GM19397 (cell line): ENCODE measurements at regions not wholly inside any gene's neighbourhood (a gene's known extent, or its start where the extent isn't known, plus 50 kb on each side); places are given as distances from the start of the nearest gene placed in this dataset.
"Not testable (repeated sequence)": the region's sequence is repeated elsewhere in the genome, so short reads cannot be mapped to it uniquely, and the experiment has no call there.

ENCODE experiments used
- ATAC-seq: cut with Tn5 transposase; IDR thresholded peaks from one replicate; pipeline ENCODE4 v1.9.1; 2021; ENCODE audit warnings: mild to moderate bottlenecking, moderate library complexity; ENCODE audit not compliant: unreplicated experiment

DNA sequence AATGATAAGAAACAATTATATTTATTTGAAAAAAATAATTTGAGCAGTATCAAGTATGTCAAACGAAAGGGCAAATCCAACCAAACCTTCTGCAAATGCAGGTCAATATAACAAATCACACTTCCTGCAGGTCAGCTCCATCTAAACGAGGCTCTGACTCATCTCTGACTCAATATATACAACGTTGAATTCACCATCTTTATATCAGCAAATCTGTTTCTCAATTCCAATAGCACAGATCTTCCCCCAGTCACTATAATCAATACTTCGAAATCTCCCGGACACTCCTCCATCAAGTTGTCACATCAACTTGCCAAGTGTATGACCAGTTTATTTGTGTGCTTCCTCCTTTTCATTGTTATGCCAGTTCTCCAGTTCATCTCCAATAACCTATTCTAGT, 388.9 kb downstream of the ZEB2 start:
- no peak for ATAC-seq

DNA sequence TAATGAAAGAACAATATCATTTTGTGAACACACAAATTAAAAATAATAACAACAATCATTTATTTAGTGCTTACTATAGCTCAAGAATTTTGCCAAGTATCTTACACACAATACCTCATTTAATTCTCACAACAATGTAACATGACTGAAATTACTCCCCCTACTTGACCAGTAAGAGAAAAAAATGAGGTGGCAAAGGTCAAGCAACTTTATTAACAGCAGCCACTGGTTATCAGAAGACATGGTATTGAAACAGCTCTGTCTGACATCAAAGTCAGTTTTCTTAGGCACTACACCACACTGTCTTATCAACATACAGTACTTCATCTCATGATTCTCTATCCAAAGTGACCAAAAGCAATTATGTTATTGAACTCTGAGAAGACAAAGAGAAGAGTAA, 389.4 kb downstream of the ZEB2 start:
- no peak for ATAC-seq

DNA sequence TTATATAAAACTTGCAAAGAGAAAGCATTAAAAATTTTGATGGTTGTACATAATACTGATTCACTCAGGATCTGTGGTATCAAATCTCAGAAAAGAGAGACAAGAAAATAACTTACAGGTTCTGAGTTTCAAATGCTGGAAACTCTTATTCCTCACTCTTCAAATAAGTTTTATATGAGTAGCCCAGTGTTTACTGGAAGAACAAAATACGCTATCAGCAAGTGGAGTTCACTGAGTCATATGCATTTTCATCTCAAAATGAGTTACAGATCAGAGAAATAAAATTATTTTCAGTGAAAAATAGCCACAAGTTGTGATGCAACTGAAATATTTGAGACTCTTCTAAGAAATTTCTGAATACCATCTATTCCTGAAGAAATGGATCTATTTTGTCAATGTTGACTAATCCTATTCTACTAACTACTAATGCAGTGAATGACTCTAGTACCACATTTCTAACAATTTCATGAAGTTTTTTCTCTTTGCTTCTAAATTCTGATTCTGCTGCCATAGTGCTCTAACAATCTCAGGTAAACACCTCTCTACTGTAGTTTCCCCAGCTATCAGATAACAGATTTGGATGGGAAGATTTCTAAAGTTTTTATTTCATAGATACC, 391.7 kb downstream of the ZEB2 start:
- no peak for ATAC-seq

GRCh38 chr2:144127693-144128092, 392.2 kb downstream of the ZEB2 start:
- ATAC-seq, result no peak

- no peak for ATAC-seq
Measured at GRCh38 chr2:144126302-144126701, 393.6 kb downstream of the ZEB2 start.

DNA sequence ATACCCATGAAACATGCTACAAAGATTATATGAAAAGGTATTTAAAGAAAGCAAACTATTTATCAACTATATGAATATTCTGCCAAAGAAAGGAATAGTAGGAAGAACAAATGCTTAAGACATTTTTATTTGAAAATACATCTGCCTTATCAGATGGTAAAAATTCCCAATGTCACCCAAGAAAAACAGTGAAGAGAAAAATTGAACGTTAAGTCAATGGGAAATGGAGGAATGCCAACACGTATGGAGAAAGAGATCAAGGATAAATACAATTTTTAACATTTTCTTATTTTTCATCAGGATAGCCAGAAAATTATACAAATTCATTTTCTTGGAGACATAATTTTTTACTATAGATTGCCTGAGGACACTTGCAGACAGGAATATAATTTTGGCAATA, 394.2 kb downstream of the ZEB2 start:
- no peak for ATAC-seq

DNA sequence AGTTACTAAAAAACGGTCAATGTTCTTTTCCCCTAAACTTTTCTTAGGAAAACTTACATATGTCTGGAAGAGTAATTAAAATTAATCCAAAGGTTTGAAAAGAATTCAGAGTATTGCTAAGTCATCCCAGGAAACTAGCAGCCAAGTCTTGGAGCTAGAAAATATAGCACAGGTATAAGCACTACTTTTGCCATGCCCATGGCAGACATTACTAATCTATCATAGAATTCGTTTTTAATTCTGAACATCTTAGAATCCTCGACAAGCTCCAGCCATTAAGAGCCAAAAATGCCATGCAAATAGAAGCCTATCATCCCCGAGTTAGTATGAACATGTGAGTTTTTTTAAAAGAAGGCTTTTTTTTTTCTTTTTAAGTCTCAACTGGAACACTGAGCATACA, 395.0 kb downstream of the ZEB2 start:
- no peak for ATAC-seq

DNA sequence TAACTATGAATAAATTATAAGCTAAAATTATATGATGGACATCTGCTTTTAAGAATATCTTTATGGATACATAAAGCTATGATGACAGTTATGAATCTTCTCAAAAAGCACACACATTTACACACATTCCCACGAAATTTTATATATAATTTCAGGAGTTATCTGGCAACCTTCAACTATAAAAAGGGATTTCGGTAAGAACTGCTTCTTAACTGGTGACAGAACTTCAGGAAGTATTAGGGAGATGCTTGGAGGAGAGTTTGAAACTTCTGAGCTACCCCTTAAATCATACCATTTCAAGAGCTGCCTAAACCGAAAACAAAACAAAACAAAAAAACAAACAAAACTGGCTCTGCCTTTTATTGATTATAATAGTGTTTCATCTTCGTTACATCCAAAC, 399.4 kb downstream of the ZEB2 start:
- ATAC-seq, result no peak

- no peak for ATAC-seq
Measured at GRCh38 chr2:144117086-144117485, 402.8 kb downstream of the ZEB2 start.

DNA sequence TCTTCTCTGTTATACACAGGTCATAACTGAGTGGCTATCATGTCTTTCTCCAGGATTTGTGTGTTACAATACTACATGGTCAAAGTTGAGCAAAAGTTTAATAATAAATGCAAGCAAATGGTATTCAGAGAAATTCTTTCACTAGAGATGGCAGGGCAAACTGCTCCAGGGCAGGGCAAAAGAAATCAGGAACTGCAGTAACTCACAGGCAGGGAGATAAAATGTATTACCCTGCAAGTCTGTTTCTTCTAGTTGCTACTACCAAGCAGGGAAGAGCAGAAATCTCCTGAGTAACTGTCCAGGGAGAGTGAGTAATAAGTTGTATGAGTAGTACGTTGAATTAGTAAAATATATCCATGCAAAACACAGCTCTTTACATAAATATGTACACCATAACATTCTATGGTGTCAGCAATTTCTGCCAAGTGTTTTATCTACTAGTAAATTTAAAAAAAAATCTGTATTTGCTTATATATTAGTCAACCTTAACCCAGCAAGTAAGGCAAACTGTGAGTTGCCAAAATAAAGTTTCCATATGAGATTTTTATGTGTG, 404.1 kb downstream of the ZEB2 start:
- ATAC-seq, result no peak

DNA sequence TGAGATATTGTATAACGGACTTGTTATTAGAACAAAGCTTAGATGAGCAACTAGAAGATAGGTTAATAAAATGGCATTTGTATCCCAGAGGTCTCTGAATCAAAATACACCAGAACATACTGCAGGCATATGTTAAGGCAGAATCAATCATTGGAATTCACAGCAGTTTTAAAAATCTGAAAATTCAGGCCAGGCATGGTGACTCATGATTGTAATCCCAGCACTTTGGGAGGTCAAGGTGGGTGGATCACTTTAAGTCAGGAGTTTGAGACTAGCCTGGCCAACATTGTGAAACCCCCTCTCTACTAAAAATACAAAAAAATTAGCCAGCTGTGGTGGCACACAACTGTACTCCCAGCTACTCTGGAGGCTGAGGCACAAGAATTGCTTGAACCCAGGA, 405.2 kb downstream of the ZEB2 start:
- no peak for ATAC-seq

DNA sequence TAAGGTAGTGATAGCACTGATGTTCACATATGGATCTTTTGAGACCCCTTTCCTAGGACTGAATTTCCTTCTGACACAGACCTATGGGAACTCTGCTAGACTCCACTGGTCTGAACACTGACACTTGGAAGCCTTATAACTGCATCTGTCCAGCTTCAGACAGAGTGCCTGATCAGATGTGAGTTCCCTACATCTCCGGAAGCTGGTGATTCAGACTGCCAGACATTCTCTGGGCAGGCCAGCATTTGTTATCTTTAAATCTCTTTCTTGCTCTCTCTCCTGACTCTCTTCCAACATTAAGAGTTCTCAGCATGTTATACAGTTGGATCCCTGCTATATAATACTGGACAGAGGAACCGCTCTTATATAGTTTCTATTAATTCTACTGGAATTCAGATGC, 408.5 kb downstream of the ZEB2 start:
- no peak for ATAC-seq

- not testable (repeated sequence) for ATAC-seq
Measured at GRCh38 chr2:144106104-144106503, 413.8 kb downstream of the ZEB2 start.

DNA sequence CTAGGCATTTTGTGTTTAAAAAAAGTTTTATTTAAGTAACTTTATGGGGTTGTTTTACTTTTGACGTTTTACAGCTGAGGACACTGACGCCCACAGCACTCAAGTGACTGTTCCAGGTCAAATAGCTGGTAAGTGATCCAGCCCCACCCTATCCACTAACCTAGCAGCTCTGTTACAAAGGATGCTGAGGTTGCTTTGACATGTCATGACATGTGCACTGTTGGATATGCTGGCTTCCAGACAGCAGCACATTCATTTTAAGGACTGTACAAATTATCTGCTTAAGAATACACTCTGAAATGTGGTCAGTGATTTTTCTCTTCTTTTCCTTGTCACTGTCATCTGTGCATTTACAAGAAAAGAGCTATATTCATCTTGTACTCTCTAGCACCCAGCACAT, 417.5 kb downstream of the ZEB2 start:
- no peak for ATAC-seq

DNA sequence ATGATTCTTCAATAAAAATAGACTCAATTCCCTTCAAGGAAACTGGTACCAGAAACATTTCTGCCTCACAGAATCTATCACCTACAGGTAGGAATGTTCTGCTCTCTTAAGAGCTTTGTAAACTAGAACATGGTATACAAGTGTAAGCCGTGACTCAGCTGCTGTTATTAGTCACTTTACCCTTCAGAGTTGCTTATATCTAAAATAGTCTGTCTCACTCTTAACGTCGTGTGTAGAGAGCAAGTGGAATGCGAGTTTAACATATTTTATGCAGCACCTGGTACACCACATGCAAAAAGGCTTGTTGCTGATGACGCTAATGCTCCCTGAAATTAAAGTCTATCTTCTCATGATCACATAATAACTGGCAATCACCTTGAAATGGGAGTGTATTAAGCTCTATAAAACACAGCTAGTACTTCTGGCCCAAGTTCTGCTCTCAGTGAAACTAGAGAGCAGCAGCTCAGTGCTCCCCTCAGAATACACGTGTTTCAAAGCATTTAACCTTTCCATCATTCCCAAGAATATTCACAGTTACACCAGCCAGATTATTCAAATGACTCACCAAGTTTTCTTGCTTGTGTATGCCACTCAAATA, 420.0 kb downstream of the ZEB2 start:
- no peak for ATAC-seq

DNA sequence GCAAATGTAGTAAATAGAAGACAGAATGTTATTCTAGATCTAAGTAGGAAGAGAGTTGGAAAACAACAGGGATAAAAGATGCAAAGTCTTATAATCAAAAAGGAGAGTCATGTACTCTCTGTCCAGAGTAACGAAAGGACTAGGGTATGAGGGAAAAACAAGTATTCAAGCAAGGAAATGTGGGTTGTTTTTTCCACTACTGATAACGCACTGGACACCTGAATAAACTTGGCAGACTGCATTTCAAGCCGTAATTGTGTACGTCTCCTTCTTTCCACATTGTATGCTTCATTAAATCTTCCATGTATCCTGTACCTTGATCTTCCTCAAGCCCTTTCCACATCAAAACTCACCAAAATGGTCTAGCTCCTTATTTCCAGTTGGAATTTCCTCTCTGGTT, 420.6 kb downstream of the ZEB2 start:
- ATAC-seq, result no peak

- ATAC-seq, result no peak
Measured at GRCh38 chr2:144097440-144098225, 422.3 kb downstream of the ZEB2 start.

DNA sequence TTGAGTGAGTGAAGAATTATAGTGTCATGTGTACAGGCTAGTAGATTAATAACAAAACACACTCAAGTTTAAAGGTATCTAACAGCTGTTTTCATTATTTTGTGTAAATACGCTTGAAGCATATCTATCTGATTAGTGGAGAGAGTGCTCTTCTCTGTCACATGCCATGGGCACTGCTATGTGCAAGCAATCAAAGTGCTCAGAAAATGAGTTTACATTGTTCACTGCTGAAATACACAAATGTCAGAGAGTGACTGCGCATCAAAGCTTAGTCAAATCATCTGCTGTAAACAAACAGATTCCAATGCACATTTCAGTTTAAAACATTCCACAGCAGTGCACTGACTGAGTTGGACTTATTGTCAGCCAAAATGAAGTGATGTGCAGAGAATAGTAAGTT, 423.4 kb downstream of the ZEB2 start:
- no peak for ATAC-seq

DNA sequence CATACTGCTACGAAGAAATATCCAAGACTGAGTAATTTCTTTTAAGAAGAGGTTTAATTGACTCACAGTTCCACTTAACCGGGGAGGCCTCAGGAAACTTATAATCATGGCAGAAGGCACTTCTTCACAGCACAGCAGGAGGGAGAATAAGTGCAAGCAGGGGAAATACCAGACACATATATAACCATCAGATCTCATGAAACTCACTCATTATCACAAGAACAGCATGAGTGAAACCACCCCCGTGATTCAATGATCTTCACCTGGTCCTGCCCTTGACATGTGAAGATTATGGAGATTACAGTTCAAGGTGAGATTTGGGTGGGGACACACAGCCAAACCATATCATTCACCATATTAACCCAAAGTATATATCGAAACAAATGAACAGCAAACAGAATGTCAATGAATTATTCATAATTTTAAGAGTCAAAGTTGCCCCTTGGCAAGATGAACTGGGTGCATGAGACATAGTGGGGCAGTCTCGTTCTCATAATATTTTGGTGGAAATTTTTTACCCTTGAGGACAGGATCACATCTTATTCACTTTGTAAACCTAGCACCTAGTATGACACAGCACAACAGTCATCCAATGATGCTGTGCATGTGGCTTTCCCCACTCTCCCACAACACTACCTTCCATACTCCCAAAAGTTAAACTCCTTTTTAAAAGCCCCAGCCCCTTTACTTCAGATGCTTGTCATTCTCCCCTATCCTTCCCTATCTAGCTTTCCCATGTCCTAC, 425.3 kb downstream of the ZEB2 start:
- no peak for ATAC-seq

GRCh38 chr2:144091622-144092021, 428.3 kb downstream of the ZEB2 start:
- no peak for ATAC-seq

DNA sequence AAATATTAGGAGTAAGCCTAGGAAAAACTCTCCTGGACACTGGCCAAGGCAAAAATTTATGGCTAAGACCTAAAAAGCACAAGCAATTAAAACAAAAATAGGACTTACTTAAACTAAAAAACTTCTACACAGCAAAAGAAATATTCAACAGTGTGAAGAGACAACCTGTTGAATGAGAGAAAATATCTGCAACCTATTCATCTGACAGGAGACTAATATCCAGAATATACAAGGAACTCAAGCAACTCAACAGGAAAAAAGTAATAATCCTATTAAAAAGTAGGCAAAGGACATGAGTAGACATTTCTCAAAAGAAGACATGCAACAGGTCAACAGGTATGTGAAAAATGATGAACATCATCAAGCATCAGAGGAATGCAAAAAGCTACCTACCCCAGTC, 431.1 kb downstream of the ZEB2 start:
- no peak for ATAC-seq
